Lung (tissue), 11 donors: ENCODE measurements at regions not wholly inside any gene's neighbourhood (a gene's known extent, or its start where the extent isn't known, plus 50 kb on each side); places are given as distances from the start of the nearest gene placed in this dataset.
A peak's percentile ranks its signal among the peaks of the same experiment; 100 is the strongest.

Experiments
- ATAC-seq: fragments of 200-7000 bp; cut with Tn5 transposase; one replicate; pipeline ENCODE4 v1.9.1; 2020; ENCODE audit warnings: moderate number of reproducible peaks; ENCODE audit not compliant: insufficient read depth, low FRiP score
- DNase-seq, 3 donors: peaks; one replicate each; pipeline ENCODE4 v3.0.0-alpha.2; 2013 to 2017
- H3K27ac ChIP-seq, 2 donors: one replicate each; pipeline ENCODE4 v1.5.1; 2013; ENCODE audit warnings: mild to moderate bottlenecking in 2 of 2, moderate library complexity in 2 of 2, control low read depth in 1 of 2, inconsistent platforms in 1 of 2, low read depth in 1 of 2, low read length in 1 of 2
- H3K27me3 ChIP-seq, 3 donors: one replicate each; pipeline ENCODE4 v1.5.1; 2013; ENCODE audit warnings: low read length in 2 of 3; ENCODE audit not compliant: control insufficient read depth in 3 of 3, insufficient read depth in 3 of 3
- H3K36me3 ChIP-seq, 4 donors: one replicate each; pipeline ENCODE4 v1.5.1; 2013; ENCODE audit warnings: low read length in 4 of 4, mild to moderate bottlenecking in 1 of 4, moderate library complexity in 1 of 4; ENCODE audit not compliant: control insufficient read depth in 4 of 4, insufficient read depth in 4 of 4
- H3K4me1 ChIP-seq, 5 donors: one replicate each; pipeline ENCODE4 v1.5.1; 2013; ENCODE audit warnings: low read length in 5 of 5, mild to moderate bottlenecking in 2 of 5, moderate library complexity in 1 of 5; ENCODE audit not compliant: control insufficient read depth in 5 of 5, insufficient read depth in 5 of 5
- H3K4me3 ChIP-seq: one replicate; pipeline ENCODE4 v1.5.1; 2013; ENCODE audit warnings: mild to moderate bottlenecking, control low read depth, moderate library complexity
- H3K9ac ChIP-seq, 2 donors: one replicate each; pipeline ENCODE4 v1.5.1; 2013; ENCODE audit warnings: low read length in 2 of 2, control low read depth in 1 of 2; ENCODE audit not compliant: insufficient read depth in 1 of 2
- H3K9me3 ChIP-seq, 4 donors: one replicate each; pipeline ENCODE4 v1.5.1; 2013; ENCODE audit warnings: low read length in 3 of 4, mild to moderate bottlenecking in 1 of 4, moderate library complexity in 1 of 4; ENCODE audit not compliant: control insufficient read depth in 4 of 4, insufficient read depth in 3 of 4
- WGBS, 2 donors: extraction: QIAGEN DNeasy Blood & Tissue Kit; methylation state at CpG; one replicate each; pipeline ENCODE4 v1.1.7; 2013; 5-methylcytosine and 5-hydroxymethylcytosine counted together
- TF ChIP-seq, protein P1 (sequence below): IDR thresholded peaks from 2 replicates; pipeline ENCODE4 v1.5.1; 2012; ENCODE audit warnings: mild to moderate bottlenecking; ENCODE audit errors: control extremely low read depth, extremely low read depth
- donor health status: control.
- donor health status: control.
- donor health status: Bipolar disorder and iron deficiency.
- donor health status: healthy.
- donor health status: DM: yes; HTN: yes; CAD: no.

- TF ChIP-seq, protein P1, sequence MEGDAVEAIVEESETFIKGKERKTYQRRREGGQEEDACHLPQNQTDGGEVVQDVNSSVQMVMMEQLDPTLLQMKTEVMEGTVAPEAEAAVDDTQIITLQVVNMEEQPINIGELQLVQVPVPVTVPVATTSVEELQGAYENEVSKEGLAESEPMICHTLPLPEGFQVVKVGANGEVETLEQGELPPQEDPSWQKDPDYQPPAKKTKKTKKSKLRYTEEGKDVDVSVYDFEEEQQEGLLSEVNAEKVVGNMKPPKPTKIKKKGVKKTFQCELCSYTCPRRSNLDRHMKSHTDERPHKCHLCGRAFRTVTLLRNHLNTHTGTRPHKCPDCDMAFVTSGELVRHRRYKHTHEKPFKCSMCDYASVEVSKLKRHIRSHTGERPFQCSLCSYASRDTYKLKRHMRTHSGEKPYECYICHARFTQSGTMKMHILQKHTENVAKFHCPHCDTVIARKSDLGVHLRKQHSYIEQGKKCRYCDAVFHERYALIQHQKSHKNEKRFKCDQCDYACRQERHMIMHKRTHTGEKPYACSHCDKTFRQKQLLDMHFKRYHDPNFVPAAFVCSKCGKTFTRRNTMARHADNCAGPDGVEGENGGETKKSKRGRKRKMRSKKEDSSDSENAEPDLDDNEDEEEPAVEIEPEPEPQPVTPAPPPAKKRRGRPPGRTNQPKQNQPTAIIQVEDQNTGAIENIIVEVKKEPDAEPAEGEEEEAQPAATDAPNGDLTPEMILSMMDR = no peak
- no peak for ATAC-seq
- no peak for DNase-seq
- Histone ChIP-seq H3K9ac (no peak overlapping the region), H3K9me3 (no peaks in the 10 kb centered on the region), H3K27ac (no peak overlapping the region), H3K4me3 (no peak overlapping the region), H3K27me3 (no peaks in the 10 kb centered on the region), H3K36me3 (no peaks in the 10 kb centered on the region), H3K4me1 (peaks cover 0 to 21% (median 3%) of the 10 kb centered on the region in 5 donors)
- WGBS, 2 donors = 52 to 53% methylated on average over 2 of the region's 2 CpGs
These were observed 105.0 kb upstream of the TLE3 start for GRCh38 chr15:70202756-70203155.

- Histone ChIP-seq H3K4me1 (peaks cover 0 to 26% (median 6%) of the 10 kb centered on the region in 5 donors), H3K9me3 (no peaks in the 10 kb centered on the region), H3K27me3 (no peaks in the 10 kb centered on the region), H3K9ac (no peak overlapping the region), H3K27ac (no peak overlapping the region), H3K4me3 (no peak overlapping the region), H3K36me3 (no peaks in the 10 kb centered on the region)
- no peak for DNase-seq
- WGBS, 2 donors = 83 to 96% methylated on average over 6 of the region's 6 CpGs
- ATAC-seq = no peak
- TF ChIP-seq, protein P1 = no peak
These were observed 103.7 kb upstream of the TLE3 start for GRCh38 chr15:70201425-70201775.

DNA sequence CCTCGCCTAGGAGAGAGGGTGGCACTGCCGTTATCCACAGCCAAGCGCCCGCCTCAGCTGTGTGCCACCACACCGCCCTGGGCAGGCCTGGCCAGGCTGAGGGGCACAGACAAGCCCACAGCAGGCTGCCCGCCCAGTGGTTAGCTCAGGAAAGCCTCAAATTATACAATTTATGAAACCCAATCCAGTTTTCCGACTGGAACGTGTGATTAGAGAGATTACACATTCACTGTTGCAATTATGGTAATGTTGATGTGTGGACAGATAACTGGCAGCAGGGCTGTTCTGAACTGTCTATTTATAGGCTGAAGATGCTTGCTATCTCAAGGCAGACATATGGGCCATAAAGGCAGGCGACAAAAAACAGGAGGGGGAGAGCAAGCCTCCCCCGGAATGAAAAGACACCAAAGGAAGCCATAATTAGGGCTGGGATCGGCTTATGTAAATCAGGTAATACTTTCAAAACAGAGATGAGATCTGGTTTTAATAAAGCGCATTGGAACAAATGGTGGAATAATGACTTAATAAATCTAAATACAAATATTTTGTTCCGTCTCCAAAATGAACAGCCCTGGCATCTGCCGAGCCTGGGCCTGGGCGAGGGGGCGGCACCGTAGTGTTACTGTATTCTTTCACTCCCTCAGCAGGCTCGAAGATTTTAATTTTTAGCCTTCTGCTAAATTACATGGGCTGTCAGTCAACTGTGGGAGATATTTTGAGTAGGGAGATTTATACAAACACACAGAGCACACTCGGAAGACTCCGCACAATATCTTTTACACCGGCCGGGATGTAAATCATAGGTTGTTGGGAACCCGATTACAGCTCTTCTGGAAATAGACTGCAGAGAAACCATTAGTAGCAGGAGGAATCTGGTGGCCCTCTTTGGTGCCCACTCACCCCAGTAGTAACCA, 103.1 kb upstream of the TLE3 start:
- no peak overlapping the region for H3K27ac ChIP-seq
- no peaks in the 10 kb centered on the region for H3K36me3 ChIP-seq
- no peak for ATAC-seq
- peaks cover 0 to 33% (median 10%) of the 10 kb centered on the region in 5 donors for H3K4me1 ChIP-seq
- DNase-seq = peak in 1 of 3 donors; percentile 60
- 65 to 68% methylated on average over 23 of the region's 23 CpGs for WGBS, 2 donors
- no peak overlapping the region for H3K4me3 ChIP-seq
- TF ChIP-seq, protein P1 = no peak
- no peaks in the 10 kb centered on the region for H3K9me3 ChIP-seq
- no peaks in the 10 kb centered on the region for H3K27me3 ChIP-seq
- no peak overlapping the region for H3K9ac ChIP-seq
